Uterus (tissue), 3 donors: ENCODE measurements at regions not wholly inside any gene's neighbourhood (a gene's known extent, or its start where the extent isn't known, plus 50 kb on each side); places are given as distances from the start of the nearest gene placed in this dataset.
"Not testable (repeated sequence)": the region's sequence is repeated elsewhere in the genome, so short reads cannot be mapped to it uniquely, and the experiment has no call there.

ENCODE experiments used
- DNase-seq, 2 donors: peaks; one replicate each; pipeline ENCODE4 v3.0.0-alpha.2; 2019 to 2020
- H3K27ac ChIP-seq, 2 donors: fragments of 200-600 bp; sonication (generic); 1 replicate in 1 of 2; 2 replicates in 1 of 2; pipeline ENCODE4 v1.5.1; 2016 to 2018
- H3K27me3 ChIP-seq, 2 donors: fragments of 200-600 bp; sonication (generic); one replicate each; pipeline ENCODE4 v1.5.1; 2018 to 2019; ENCODE audit warnings: control low read depth in 1 of 2
- H3K36me3 ChIP-seq, 2 donors: fragments of 200-600 bp; sonication (generic); one replicate each; pipeline ENCODE4 v1.5.1; 2019; ENCODE audit warnings: control low read depth in 1 of 2
- H3K4me1 ChIP-seq, 2 donors: fragments of 200-600 bp; sonication (generic); one replicate each; pipeline ENCODE4 v1.5.1; 2018 to 2019; ENCODE audit warnings: control low read depth in 1 of 2
- H3K4me3 ChIP-seq, 2 donors: fragments of 200-600 bp; sonication (generic); 1 replicate in 1 of 2; 2 replicates in 1 of 2; pipeline ENCODE4 v1.5.1; 2018 to 2019; ENCODE audit warnings: mild to moderate bottlenecking in 1 of 2
- H3K9me3 ChIP-seq, 2 donors: fragments of 200-600 bp; sonication (generic); one replicate each; pipeline ENCODE4 v1.5.1; 2019; ENCODE audit warnings: control low read depth in 1 of 2
- CTCF ChIP-seq, 4 experiments: fragments of 200-600 bp in 2 of 4; fragments of 450-650 bp in 2 of 4; sonication (generic) in 2 of 4; IDR thresholded peaks; one replicate each; pipeline ENCODE4 v1.5.1; 2016 to 2019; ENCODE audit warnings: antibody characterized with exemption in 4 of 4, mild to moderate bottlenecking in 2 of 4, moderate library complexity in 1 of 4
- POLR2A ChIP-seq, 2 donors: fragments of 450-650 bp; IDR thresholded peaks; one replicate each; pipeline ENCODE4 v1.6.1; 2016; ENCODE audit warnings: antibody characterized with exemption in 2 of 2, mild to moderate bottlenecking in 1 of 2, moderate library complexity in 1 of 2
- intact Hi-C: fragments of 100-400 bp; cut with DNase I; formaldehyde crosslinking; loops from one replicate; pipeline ENCODE4 v1.15.1; 2023; ENCODE audit warnings: low total_unique reads
- donor health status: DM: yes; HTN: yes; CAD: no.

GRCh38 chr18:42509750-42510415 lies 554.8 kb downstream of the PIK3C3 start:
- no peak for DNase-seq
- no peak for TF ChIP-seq POLR2A (IDR thresholded peaks at IDR 0.05)
- TF ChIP-seq CTCF (IDR thresholded peaks at IDR 0.05) = no peak
- intact Hi-C loops = no loop called here
- Histone ChIP-seq H3K4me3 (no peak overlapping the region), H3K27ac (no peak overlapping the region), H3K9me3 (no peaks in the 10 kb centered on the region), H3K36me3 (no peaks in the 10 kb centered on the region), H3K27me3 (no peaks in the 10 kb centered on the region), H3K4me1 (no peaks in the 10 kb centered on the region)

DNA sequence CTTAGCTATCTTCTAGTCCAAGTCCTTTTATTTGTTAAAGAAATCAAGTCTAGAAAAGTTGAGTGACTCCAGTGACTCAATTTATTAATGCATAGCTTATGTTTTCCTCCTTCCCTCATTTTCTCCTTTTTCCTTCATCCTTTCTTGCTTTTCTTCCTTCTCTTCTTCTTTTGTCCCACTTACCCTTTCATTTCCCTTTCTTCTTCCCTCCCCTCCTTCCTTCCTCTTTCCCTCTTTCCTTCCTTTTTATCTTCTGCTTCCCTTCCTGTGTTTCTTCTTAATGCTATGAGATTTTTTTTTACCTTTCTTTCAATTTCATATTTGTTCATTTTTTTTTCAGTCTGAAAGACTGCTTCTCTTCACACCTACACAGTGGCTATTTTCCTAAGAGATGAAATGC lies 555.5 kb downstream of the PIK3C3 start:
- H3K27ac ChIP-seq = no peak overlapping the region
- H3K9me3 ChIP-seq = no peaks in the 10 kb centered on the region
- no peaks in the 10 kb centered on the region for H3K4me1 ChIP-seq
- intact Hi-C loops = no loop called here
- no peak for DNase-seq
- H3K4me3 ChIP-seq = no peak overlapping the region
- TF ChIP-seq CTCF (IDR thresholded peaks at IDR 0.05) = no peak
- no peak for TF ChIP-seq POLR2A (IDR thresholded peaks at IDR 0.05)
- H3K27me3 ChIP-seq = no peaks in the 10 kb centered on the region
- H3K36me3 ChIP-seq = no peaks in the 10 kb centered on the region

- H3K27ac ChIP-seq = no peak overlapping the region
- no peaks in the 10 kb centered on the region for H3K4me1 ChIP-seq
- intact Hi-C loops = no loop called here
- no peaks in the 10 kb centered on the region for H3K27me3 ChIP-seq
- TF ChIP-seq CTCF (IDR thresholded peaks at IDR 0.05) = no peak
- no peak for DNase-seq
- no peaks in the 10 kb centered on the region for H3K36me3 ChIP-seq
- no peaks in the 10 kb centered on the region for H3K9me3 ChIP-seq
- no peak overlapping the region for H3K4me3 ChIP-seq
Observed at GRCh38 chr18:42513441-42513840, 558.4 kb downstream of the PIK3C3 start.

DNA sequence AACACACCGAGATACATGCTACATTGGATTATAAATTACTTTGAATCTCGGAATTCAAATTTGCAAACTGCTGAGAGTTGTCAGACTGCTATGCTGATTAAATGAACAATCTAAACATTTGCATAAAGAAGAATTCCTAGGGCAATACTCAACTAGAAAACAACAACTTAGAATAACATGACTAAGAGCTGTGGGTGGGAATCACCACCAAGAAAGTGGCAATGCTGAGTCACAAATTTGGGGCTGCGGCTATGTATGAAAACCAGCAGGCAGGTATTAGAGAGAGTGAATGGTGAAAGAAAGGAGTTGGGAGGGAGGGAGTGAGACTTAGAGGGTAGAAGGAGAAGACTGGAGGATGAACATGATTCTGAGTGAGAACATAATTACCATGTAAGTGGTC lies 559.5 kb downstream of the PIK3C3 start:
- no peak overlapping the region for H3K27ac ChIP-seq
- no peaks in the 10 kb centered on the region for H3K36me3 ChIP-seq
- TF ChIP-seq CTCF (IDR thresholded peaks at IDR 0.05) = no peak
- no peak for TF ChIP-seq POLR2A (IDR thresholded peaks at IDR 0.05)
- no peaks in the 10 kb centered on the region for H3K27me3 ChIP-seq
- H3K4me3 ChIP-seq = no peak overlapping the region
- intact Hi-C loops = no loop called here
- no peaks in the 10 kb centered on the region for H3K4me1 ChIP-seq
- no peaks in the 10 kb centered on the region for H3K9me3 ChIP-seq
- DNase-seq = no peak

DNA sequence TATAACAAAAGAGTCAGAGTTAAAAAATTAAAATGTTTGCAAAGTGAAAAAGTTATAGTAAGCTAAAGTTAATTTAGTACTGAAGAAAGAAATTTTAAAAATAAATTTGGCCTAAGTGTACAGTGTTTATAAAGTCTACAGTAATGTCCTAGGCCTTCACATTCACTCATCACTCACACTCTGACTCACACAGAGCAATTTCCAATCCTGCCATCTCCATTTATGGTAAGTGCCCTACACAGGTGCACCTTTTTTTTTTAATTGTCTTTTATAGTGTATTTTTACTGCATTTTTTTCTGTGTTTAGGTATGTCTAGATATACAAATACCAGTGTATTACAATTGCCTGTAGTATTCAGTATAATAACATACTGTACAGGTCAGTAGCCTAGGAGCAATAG lies 562.9 kb downstream of the PIK3C3 start:
- DNase-seq = no peak
- H3K36me3 ChIP-seq = no peaks in the 10 kb centered on the region
- intact Hi-C loops = no loop called here
- no peak for TF ChIP-seq POLR2A (IDR thresholded peaks at IDR 0.05)
- H3K9me3 ChIP-seq = no peaks in the 10 kb centered on the region
- H3K27me3 ChIP-seq = no peaks in the 10 kb centered on the region
- no peak overlapping the region for H3K4me3 ChIP-seq
- H3K27ac ChIP-seq = no peak overlapping the region
- H3K4me1 ChIP-seq = no peaks in the 10 kb centered on the region

DNA sequence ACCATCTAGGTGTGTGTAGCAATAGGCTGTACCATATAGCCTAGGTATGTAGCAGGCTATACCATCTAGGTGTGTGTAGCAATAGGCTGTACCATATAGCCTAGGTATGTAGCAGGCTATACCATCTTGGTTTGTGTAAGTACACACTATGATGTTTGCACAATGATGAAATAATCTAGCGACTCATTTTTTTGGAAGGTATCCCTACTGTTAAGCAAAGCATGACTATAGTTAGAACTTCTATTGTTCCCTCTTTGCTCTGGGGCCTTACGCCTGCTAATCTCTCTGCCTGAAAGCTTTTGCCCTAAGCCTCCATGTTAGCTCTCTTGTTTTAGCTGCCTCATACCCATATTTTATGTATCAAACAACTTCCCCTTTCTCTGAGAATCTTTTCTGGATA lies 563.3 kb downstream of the PIK3C3 start:
- intact Hi-C loops, H3K27me3 ChIP-seq, H3K4me1 ChIP-seq, H3K4me3 ChIP-seq, H3K36me3 ChIP-seq, H3K27ac ChIP-seq, DNase-seq, H3K9me3 ChIP-seq: not testable (repeated sequence)
